Gastroesophageal sphincter (tissue), 3 donors: ENCODE measurements at regions not wholly inside any gene's neighbourhood (a gene's known extent, or its start where the extent isn't known, plus 50 kb on each side); places are given as distances from the start of the nearest gene placed in this dataset.

Experiments used
- EP300 ChIP-seq: sonication (generic); formaldehyde crosslinking; IDR thresholded peaks from one replicate; pipeline ENCODE4 v1.6.1; 2017; ENCODE audit warnings: antibody characterized with exemption, mild to moderate bottlenecking
- POLR2A ChIP-seq, 2 donors: fragments of 450-650 bp; IDR thresholded peaks; one replicate each; pipeline ENCODE4 v1.6.1; 2017; ENCODE audit warnings: antibody characterized with exemption in 2 of 2, mild to moderate bottlenecking in 2 of 2, moderate library complexity in 1 of 2
- POLR2AphosphoS5 ChIP-seq: sonication (generic); formaldehyde crosslinking; IDR thresholded peaks from one replicate; pipeline ENCODE4 v1.6.1; 2017; ENCODE audit warnings: antibody characterized with exemption
- TF ChIP-seq, protein P1 (sequence below), 4 experiments: fragments of 200-600 bp in 2 of 4; fragments of 450-650 bp in 2 of 4; sonication (generic) in 1 of 4; IDR thresholded peaks; one replicate each; pipeline ENCODE4 v1.5.1; 2017 to 2019; ENCODE audit warnings: antibody characterized with exemption in 4 of 4, mild to moderate bottlenecking in 2 of 4, moderate library complexity in 2 of 4

DNA sequence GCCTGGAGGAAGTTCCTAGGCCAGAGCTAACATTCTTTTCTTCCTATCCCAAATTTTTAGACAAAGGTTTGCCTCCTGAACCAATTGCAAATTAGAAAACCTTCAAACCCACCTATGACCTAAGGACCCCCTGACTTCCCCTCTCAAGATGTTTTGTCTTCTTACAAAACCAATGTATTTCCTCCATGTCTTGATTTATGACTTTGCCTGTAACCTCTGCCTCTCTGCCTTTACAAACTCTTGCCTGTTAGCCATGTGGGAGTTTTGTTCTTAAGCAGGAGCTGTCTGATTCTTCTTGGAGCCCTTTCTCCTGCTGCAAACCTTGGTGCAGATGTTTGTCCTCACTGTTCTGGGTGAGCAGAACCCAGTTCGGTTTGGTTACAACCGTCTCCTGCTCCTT, 222.3 kb upstream of the BOD1L1 start:
- TF ChIP-seq POLR2AphosphoS5 (no peak), POLR2A (IDR thresholded peaks at IDR 0.05) (no peak), EP300 (no peak)
- TF ChIP-seq, protein P1, sequence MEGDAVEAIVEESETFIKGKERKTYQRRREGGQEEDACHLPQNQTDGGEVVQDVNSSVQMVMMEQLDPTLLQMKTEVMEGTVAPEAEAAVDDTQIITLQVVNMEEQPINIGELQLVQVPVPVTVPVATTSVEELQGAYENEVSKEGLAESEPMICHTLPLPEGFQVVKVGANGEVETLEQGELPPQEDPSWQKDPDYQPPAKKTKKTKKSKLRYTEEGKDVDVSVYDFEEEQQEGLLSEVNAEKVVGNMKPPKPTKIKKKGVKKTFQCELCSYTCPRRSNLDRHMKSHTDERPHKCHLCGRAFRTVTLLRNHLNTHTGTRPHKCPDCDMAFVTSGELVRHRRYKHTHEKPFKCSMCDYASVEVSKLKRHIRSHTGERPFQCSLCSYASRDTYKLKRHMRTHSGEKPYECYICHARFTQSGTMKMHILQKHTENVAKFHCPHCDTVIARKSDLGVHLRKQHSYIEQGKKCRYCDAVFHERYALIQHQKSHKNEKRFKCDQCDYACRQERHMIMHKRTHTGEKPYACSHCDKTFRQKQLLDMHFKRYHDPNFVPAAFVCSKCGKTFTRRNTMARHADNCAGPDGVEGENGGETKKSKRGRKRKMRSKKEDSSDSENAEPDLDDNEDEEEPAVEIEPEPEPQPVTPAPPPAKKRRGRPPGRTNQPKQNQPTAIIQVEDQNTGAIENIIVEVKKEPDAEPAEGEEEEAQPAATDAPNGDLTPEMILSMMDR (IDR thresholded peaks at IDR 0.05), result no peak
